Endothelial cell of umbilical vein (primary cell): ENCODE measurements at regions not wholly inside any gene's neighbourhood (a gene's known extent, or its start where the extent isn't known, plus 50 kb on each side); places are given as distances from the start of the nearest gene placed in this dataset.

ENCODE experiments used
- CTCF ChIP-seq, 2 donors: IDR thresholded peaks; 1 replicate in 1 of 2; 2 replicates in 1 of 2; pipeline ENCODE4 v1.5.1; 2011; ENCODE audit warnings: low read length in 2 of 2, mild to moderate bottlenecking in 2 of 2, moderate library complexity in 2 of 2, control low read depth in 1 of 2, inconsistent platforms in 1 of 2, low read depth in 1 of 2; ENCODE audit not compliant: insufficient read depth in 1 of 2; ENCODE audit errors: extremely low read depth in 1 of 2
- EZH2 ChIP-seq: IDR thresholded peaks from 2 replicates; pipeline ENCODE4 v1.6.1; 2012; ENCODE audit warnings: borderline replicate concordance, low read depth, mild to moderate bottlenecking, moderate library complexity, low read length, inconsistent platforms; ENCODE audit not compliant: severe bottlenecking
- FOS ChIP-seq: IDR thresholded peaks from 2 replicates; pipeline ENCODE4 v1.6.1; 2011; ENCODE audit warnings: mild to moderate bottlenecking, low read length, moderate library complexity, borderline replicate concordance; ENCODE audit not compliant: insufficient read depth
- MAX ChIP-seq: IDR thresholded peaks from 2 replicates; pipeline ENCODE4 v1.6.1; 2011; ENCODE audit not compliant: insufficient read depth, insufficient read length
- POLR2A ChIP-seq: IDR thresholded peaks from 2 replicates; pipeline ENCODE4 v1.6.1; 2012; ENCODE audit warnings: low read depth, mild to moderate bottlenecking, control low read depth, low read length
- POLR2AphosphoS5 ChIP-seq: IDR thresholded peaks from 2 replicates; pipeline ENCODE4 v1.6.1; 2012; ENCODE audit warnings: low read depth, mild to moderate bottlenecking, control low read depth, low read length, moderate library complexity; ENCODE audit not compliant: insufficient read depth

DNA sequence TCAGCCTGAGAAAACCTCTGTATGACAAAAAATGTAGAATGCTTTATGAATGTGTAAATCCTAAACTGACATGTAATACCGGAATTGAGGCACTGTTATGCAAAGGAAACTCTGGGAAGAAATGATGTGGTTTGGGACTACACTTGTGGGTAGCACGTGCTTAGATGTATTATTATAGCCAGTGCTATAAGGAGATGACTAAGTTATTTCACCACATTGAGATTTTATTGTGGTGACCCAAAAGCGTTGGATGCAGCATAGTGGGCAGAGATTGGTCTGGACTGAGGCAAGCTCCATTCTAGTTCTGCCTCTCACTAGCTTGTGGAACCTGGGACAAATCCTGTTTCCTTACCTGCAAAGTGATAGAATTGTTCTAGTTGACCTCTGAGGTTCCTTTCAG lies 172.2 kb downstream of the SNAPC1 start:
- no peak for TF ChIP-seq EZH2
- no peak for TF ChIP-seq CTCF (IDR thresholded peaks at IDR 0.05; ENCODE audit: extremely low read depth in 1 of 2, insufficient read depth in 1 of 2, low read depth in 1 of 2, low read length in 2 of 2)
- TF ChIP-seq MAX = no peak
- no peak for TF ChIP-seq POLR2AphosphoS5
- TF ChIP-seq FOS = no peak
- TF ChIP-seq POLR2A = no peak
